GM18517 (cell line): ENCODE measurements at regions not wholly inside any gene's neighbourhood (a gene's known extent, or its start where the extent isn't known, plus 50 kb on each side); places are given as distances from the start of the nearest gene placed in this dataset.

ENCODE experiments used
- ATAC-seq: cut with Tn5 transposase; IDR thresholded peaks from one replicate; pipeline ENCODE4 v1.9.1; 2021; ENCODE audit warnings: mild to moderate bottlenecking, moderate library complexity; ENCODE audit not compliant: unreplicated experiment

GRCh38 chr5:28009576-28009975, 971.2 kb upstream of the CDH9 start:
- ATAC-seq, result no peak

- ATAC-seq, result no peak
Measured at GRCh38 chr5:27996665-27997064, 958.3 kb upstream of the CDH9 start.

GRCh38 chr5:27995867-27996266, 957.5 kb upstream of the CDH9 start:
- no peak for ATAC-seq

- no peak for ATAC-seq
Measured at GRCh38 chr5:27978322-27978721, 939.9 kb upstream of the CDH9 start.

GRCh38 chr5:27969157-27969556, 930.8 kb upstream of the CDH9 start:
- no peak for ATAC-seq

GRCh38 chr5:27963050-27963783, 924.8 kb upstream of the CDH9 start:
- no peak for ATAC-seq

- no peak for ATAC-seq
Measured at GRCh38 chr5:27962198-27962597, 923.8 kb upstream of the CDH9 start.

GRCh38 chr5:27947088-27947487, 908.7 kb upstream of the CDH9 start:
- no peak for ATAC-seq

- ATAC-seq, result no peak
Measured at GRCh38 chr5:27944471-27944870, 906.1 kb upstream of the CDH9 start.

- ATAC-seq, result no peak
Measured at GRCh38 chr5:27938989-27939388, 900.6 kb upstream of the CDH9 start.

- no peak for ATAC-seq
Measured at GRCh38 chr5:27928060-27928459, 889.7 kb upstream of the CDH9 start.

- ATAC-seq, result no peak
Measured at GRCh38 chr5:27911216-27911615, 872.8 kb upstream of the CDH9 start.

- ATAC-seq, result no peak
Measured at GRCh38 chr5:27908341-27908740, 870.0 kb upstream of the CDH9 start.

- ATAC-seq, result no peak
Measured at GRCh38 chr5:27906931-27907601, 868.7 kb upstream of the CDH9 start.

GRCh38 chr5:27906481-27906880, 868.1 kb upstream of the CDH9 start:
- no peak for ATAC-seq

GRCh38 chr5:27900761-27901160, 862.4 kb upstream of the CDH9 start:
- no peak for ATAC-seq

- ATAC-seq, result no peak
Measured at GRCh38 chr5:27876071-27876470, 837.7 kb upstream of the CDH9 start.

- ATAC-seq, result no peak
Measured at GRCh38 chr5:27875148-27875547, 836.8 kb upstream of the CDH9 start.

GRCh38 chr5:27868292-27868691, 829.9 kb upstream of the CDH9 start:
- no peak for ATAC-seq

- no peak for ATAC-seq
Measured at GRCh38 chr5:27855491-27855890, 817.1 kb upstream of the CDH9 start.

GRCh38 chr5:27854243-27854852, 816.0 kb upstream of the CDH9 start:
- ATAC-seq, result no peak

- ATAC-seq, result no peak
Measured at GRCh38 chr5:27845248-27845647, 806.9 kb upstream of the CDH9 start.
